SH-SY5Y (cell line): ENCODE measurements at regions not wholly inside any gene's neighbourhood (a gene's known extent, or its start where the extent isn't known, plus 50 kb on each side); places are given as distances from the start of the nearest gene placed in this dataset.

Source experiments
- GATA2 ChIP-seq: IDR thresholded peaks from 2 replicates; pipeline ENCODE4 v1.6.1; 2011; ENCODE audit warnings: mild to moderate bottlenecking, low read depth, low read length
- GATA3 ChIP-seq: IDR thresholded peaks from 2 replicates; pipeline ENCODE4 v1.6.1; 2011; ENCODE audit warnings: low read depth, mild to moderate bottlenecking, low read length, moderate library complexity

DNA sequence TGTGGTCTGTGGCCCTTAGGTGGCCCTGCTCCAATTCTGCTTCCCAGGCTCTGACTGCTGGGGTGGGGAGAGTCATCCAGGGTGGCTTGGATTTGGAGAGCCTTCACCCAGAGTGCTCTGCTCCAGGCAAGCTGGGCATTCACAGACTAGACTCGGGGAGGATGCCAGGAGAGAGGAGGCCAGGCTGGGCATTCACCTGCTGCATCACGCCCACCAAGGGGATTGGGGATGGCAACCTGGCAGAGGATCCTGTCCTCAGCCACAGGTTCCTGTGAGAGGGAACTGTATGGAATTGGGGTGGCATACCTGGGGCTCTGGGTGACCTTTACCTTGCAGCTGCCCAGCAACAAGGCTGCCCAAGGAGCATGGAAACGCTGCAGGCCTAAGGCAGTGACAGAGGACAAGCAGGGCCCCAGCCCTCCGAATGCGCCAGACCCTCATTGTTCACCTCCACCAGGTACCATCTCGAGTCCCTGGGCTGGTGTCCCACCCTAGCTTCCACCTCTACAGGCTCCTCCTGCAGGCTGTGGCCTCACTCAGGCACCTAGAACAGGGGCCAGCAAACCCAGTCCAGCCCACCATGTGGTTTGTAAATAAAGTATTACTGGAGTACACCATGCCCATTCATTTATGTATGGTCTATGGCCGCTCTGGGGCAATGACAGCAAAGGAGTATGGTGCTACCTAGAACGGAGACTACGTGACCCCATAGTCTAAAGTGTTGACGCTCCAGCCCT, 255.3 kb upstream of the RAB6C start:
- TF ChIP-seq GATA2 (no peak), GATA3 (no peak)

- TF ChIP-seq GATA3: no peak
- no peak for TF ChIP-seq GATA2
Observed at GRCh38 chr2:129726216-129726615, 253.2 kb upstream of the RAB6C start.

- no peak for TF ChIP-seq GATA2
- no peak for TF ChIP-seq GATA3
Observed at GRCh38 chr2:129727286-129727685, 252.2 kb upstream of the RAB6C start.

DNA sequence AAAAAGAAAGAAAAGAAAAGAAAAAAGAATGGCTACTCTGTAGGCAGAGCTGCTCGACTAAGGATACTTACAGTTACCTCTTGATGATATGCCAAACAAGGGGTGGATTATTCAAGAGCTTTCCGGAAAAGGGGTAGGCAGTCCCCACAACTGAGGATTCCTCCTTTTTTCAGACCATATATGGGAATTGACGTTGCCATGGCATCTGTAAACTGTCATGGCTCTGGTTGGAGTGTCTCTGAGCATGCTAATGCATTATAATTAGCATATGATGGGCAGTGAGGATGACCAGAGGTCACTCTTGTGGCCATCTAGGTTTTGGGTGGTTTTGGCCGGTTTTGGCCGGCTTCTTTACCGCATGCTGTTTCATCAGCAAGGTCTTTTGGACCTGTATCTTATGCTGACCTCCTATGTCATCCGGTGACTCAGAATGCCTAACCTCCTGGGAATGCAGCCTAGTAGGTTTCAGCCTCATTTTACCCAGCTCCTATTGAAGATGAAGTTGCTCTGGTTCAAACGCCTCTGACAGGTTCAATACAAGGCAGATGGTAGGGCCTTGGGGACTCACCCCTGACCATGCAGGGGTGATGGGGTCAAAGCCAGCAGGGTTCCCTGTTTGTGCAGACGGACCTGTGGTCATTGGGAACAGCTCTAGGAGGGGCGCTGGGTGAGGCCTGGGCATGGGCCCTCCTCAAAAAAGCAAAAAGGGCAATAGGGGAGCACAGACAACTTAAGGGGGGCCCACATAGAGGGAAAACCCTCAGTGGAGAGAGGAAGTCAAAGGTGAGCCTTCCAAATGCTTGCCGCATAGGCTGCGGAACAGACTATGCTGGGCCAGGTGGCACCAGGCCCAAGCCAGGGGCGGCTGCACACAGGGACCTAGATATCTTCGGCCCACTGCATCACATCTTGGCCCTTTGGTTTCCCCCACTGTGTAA, 251.2 kb upstream of the RAB6C start:
- no peak for TF ChIP-seq GATA2
- TF ChIP-seq GATA3: no peak

- no peak for TF ChIP-seq GATA3
- TF ChIP-seq GATA2: no peak
Observed at GRCh38 chr2:129729011-129729410, 250.5 kb upstream of the RAB6C start.

DNA sequence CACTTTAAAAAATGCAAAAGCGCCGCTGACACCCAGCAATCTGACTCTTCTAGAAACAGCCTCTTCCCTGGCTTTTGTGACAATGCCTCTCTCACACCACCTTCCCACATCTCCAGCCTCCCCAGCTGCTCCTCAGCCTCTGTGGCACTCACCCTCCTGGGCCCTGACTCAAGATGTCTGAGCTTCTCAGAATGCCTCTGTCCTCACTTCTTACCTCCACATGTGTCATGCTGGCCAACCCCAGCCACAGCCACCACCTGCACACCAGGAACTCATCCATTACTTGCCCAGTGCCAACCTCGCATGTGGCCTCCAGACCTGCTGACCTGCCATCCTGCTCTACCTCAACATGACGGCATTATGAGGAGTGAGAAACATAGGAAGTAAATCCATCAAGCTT, 249.8 kb upstream of the RAB6C start:
- no peak for TF ChIP-seq GATA2
- no peak for TF ChIP-seq GATA3

DNA sequence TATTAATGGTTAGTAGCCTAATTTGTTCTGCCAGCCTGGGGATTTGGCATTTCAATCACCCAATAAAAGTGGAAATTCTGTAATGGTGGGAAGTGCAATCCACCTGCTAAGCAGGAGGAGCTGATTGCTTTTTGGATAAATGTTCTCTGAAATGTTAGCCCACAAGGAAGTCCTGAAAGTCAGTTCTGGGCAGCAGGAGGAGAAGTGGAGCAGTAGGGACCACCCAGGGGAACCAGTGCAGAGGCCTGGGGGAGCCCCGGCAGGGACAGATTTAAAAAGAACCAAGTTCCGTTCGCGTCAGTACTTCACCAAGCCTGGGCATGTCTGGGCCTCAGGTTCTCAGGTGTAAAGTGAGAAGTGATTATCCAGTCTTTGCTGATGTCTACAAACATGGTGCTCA, 248.5 kb upstream of the RAB6C start:
- TF ChIP-seq GATA2: no peak

GRCh38 chr2:129731907-129732629, 247.4 kb upstream of the RAB6C start:
- TF ChIP-seq GATA3 (no peak), GATA2 (no peak)

DNA sequence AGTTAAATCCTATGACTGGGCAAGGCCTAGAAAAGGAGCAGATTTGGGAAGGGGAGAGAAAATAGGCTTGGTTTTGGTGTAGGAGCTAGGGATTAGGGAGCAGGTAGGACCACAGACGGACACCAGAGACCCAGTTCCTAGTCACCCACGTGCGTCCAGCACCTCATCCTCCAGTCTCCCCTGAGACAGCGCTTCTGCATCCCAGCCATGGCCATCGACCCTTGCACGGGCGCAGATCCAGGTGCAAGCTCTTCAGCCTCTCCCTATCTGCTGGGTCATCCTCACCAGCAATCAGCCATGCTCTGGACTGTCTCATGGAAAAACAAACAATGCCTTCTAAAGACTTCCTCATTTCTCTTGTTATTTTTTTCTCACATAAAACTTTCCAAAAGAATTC, 246.8 kb upstream of the RAB6C start:
- TF ChIP-seq GATA3 (no peak), GATA2 (no peak)

DNA sequence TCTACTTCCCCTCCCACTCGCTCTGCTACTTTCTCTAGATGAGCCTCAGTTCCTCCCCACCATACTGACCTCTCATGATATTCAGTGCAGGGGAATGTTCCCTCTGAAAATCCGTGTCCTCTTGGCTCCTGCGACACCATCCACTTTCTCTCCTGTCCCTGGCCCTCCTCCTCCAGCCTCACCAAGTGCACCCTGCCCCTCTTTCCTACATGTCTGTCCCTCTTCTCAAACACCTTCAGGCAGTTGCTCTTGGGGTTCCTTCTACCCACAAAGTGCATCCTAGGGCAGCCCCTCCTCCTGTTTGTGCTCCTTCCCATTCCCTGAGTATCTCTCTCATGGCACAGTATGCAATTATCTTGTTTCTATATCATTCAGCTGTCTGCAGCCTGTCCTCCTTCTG, 246.4 kb upstream of the RAB6C start:
- TF ChIP-seq GATA3: no peak
- TF ChIP-seq GATA2: no peak

- TF ChIP-seq GATA3 (no peak), GATA2 (no peak)
Observed at GRCh38 chr2:129733579-129733978, 245.9 kb upstream of the RAB6C start.

GRCh38 chr2:129734343-129735034, 245.0 kb upstream of the RAB6C start:
- TF ChIP-seq GATA3 (no peak), GATA2 (no peak)

DNA sequence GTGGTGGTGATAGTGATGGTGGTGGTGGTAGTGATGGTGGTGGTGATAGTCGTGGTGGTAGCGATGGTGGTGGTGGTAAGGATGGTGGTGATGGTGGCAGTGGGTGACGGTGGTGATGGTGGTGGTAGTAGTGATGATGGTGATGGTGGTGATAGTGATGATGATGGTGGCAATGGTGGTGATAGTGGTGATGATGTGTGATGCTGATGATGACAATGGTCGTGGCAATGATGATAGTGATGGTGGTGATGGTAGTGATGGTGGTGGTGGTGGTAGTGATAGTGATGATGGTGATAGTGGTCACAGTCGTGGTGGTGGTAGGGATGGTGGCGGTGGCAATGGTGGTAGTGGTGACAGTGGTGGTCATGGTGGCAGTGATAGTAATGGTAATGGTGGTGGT, 243.9 kb upstream of the RAB6C start:
- TF ChIP-seq GATA3 (no peak), GATA2 (no peak)
